IMR-90 (cell line): ENCODE measurements at regions not wholly inside any gene's neighbourhood (a gene's known extent, or its start where the extent isn't known, plus 50 kb on each side); places are given as distances from the start of the nearest gene placed in this dataset.

ENCODE experiments used
- ATAC-seq: fragments of 200-7000 bp; cut with Tn5 transposase; 2 replicates; pipeline ENCODE4 v1.9.1; 2020; ENCODE audit warnings: low read depth, mild to moderate bottlenecking, moderate library complexity
- BruUV-seq: library from RNA; stranded (reverse); fragments of 400-500 nt; replicated peaks from 2 replicates; lab custom pipeline; 2021; lab: Mats Ljungman, UMichigan
- CTCF ChIA-PET: fragments of 300-600 bp; formaldehyde crosslinking; extraction: SDS; loops from one replicate; lab custom pipeline; 2021; ENCODE audit warnings: antibody characterized with exemption; lab: Yijun Ruan, JAX
- POLR2A ChIA-PET: fragments of 300-600 bp; sonication (Branson Sonifier 250); formaldehyde crosslinking; loops from one replicate; lab custom pipeline; 2022; ENCODE audit warnings: antibody characterized with exemption; ENCODE audit not compliant: unreplicated experiment; lab: Charles Lee
- DNase-seq: peaks from one replicate; pipeline ENCODE4 v3.0.0; 2013
- H2AFZ ChIP-seq: replicated peaks from 2 replicates; pipeline ENCODE3; 2013; ENCODE audit warnings: low read length, mild to moderate bottlenecking; ENCODE audit not compliant: poor library complexity
- H2AK5ac ChIP-seq: 2 replicates; pipeline ENCODE4 v1.6.1; 2013; ENCODE audit warnings: low read depth, low read length, inconsistent platforms
- H2AK9ac ChIP-seq: replicated peaks from 2 replicates; pipeline ENCODE3; 2013; ENCODE audit warnings: mild to moderate bottlenecking, low read depth, low read length, moderate library complexity; ENCODE audit not compliant: poor library complexity
- H2BK120ac ChIP-seq: 2 replicates; pipeline ENCODE4 v1.6.1; 2013; ENCODE audit warnings: low read depth, low read length, inconsistent platforms
- H2BK15ac ChIP-seq: 3 replicates; pipeline ENCODE4 v1.6.1; 2013; ENCODE audit warnings: low read depth, low read length, inconsistent platforms
- H2BK20ac ChIP-seq: 2 replicates; pipeline ENCODE4 v1.6.1; 2013; ENCODE audit warnings: low read depth, mild to moderate bottlenecking, inconsistent platforms, low read length, moderate library complexity
- H2BK5ac ChIP-seq: 2 replicates; pipeline ENCODE4 v1.6.1; 2013; ENCODE audit warnings: mild to moderate bottlenecking, low read depth, low read length, inconsistent platforms; ENCODE audit not compliant: poor library complexity, severe bottlenecking
- H3K14ac ChIP-seq: replicated peaks from 2 replicates; pipeline ENCODE4 v1.6.1; 2013; ENCODE audit warnings: low read depth, low read length, inconsistent platforms
- H3K18ac ChIP-seq: 2 replicates; pipeline ENCODE4 v1.6.1; 2013; ENCODE audit warnings: low read depth, low read length, control low read depth
- H3K23ac ChIP-seq: 2 replicates; pipeline ENCODE4 v1.6.1; 2013; ENCODE audit warnings: low read depth, low read length, inconsistent platforms
- H3K27ac ChIP-seq: 2 replicates; pipeline ENCODE4 v1.5.1; 2013; ENCODE audit warnings: mild to moderate bottlenecking, control low read depth, low read length; ENCODE audit not compliant: insufficient read depth
- H3K27me3 ChIP-seq: 2 replicates; pipeline ENCODE4 v1.6.1; 2013; ENCODE audit warnings: low read length; ENCODE audit not compliant: control insufficient read depth, insufficient read depth
- H3K36me3 ChIP-seq: 2 replicates; pipeline ENCODE4 v1.6.1; 2013; ENCODE audit warnings: low read length, mixed read lengths; ENCODE audit not compliant: control insufficient read depth, insufficient read depth
- H3K4ac ChIP-seq: 2 replicates; pipeline ENCODE4 v1.6.1; 2013; ENCODE audit warnings: low read depth, low read length, inconsistent platforms
- H3K4me1 ChIP-seq: 2 replicates; pipeline ENCODE4 v1.6.1; 2013; ENCODE audit warnings: low read length, mixed read lengths; ENCODE audit not compliant: control insufficient read depth, insufficient read depth
- H3K4me2 ChIP-seq: 2 replicates; pipeline ENCODE4 v1.6.1; 2013; ENCODE audit warnings: low read depth, mild to moderate bottlenecking, control low read depth, low read length, moderate library complexity
- H3K4me3 ChIP-seq: 2 replicates; pipeline ENCODE4 v1.5.1; 2013; ENCODE audit warnings: low read depth, mild to moderate bottlenecking, control low read depth, low read length, moderate library complexity; ENCODE audit not compliant: insufficient read depth
- H3K56ac ChIP-seq: 2 replicates; pipeline ENCODE4 v1.6.1; 2013; ENCODE audit warnings: low read length, inconsistent platforms; ENCODE audit not compliant: insufficient read depth; ENCODE audit errors: extremely low read depth
- H3K79me1 ChIP-seq, 2 experiments: 2 replicates each; pipeline ENCODE4 v1.6.1; 2013; ENCODE audit warnings: low read length in 2 of 2, inconsistent platforms in 1 of 2, low read depth in 1 of 2
- H3K9ac ChIP-seq: 2 replicates; pipeline ENCODE4 v1.6.1; 2013; ENCODE audit warnings: low read depth, low read length, control low read depth
- H3K9me1 ChIP-seq: 2 replicates; pipeline ENCODE4 v1.6.1; 2013; ENCODE audit warnings: low read length, inconsistent platforms; ENCODE audit not compliant: insufficient read depth
- H3K9me3 ChIP-seq: 2 replicates; pipeline ENCODE4 v1.6.1; 2013; ENCODE audit warnings: low read length; ENCODE audit not compliant: control insufficient read depth, insufficient read depth
- H4K20me1 ChIP-seq: 2 replicates; pipeline ENCODE4 v1.6.1; 2013; ENCODE audit warnings: low read length, inconsistent platforms; ENCODE audit not compliant: insufficient read depth
- H4K5ac ChIP-seq: 2 replicates; pipeline ENCODE4 v1.6.1; 2013; ENCODE audit warnings: mild to moderate bottlenecking, low read depth, low read length, control low read depth
- H4K8ac ChIP-seq, 2 experiments: 2 replicates each; pipeline ENCODE4 v1.6.1; 2013; ENCODE audit warnings: low read depth in 2 of 2, low read length in 2 of 2, control low read depth in 1 of 2, inconsistent platforms in 1 of 2
- H4K91ac ChIP-seq: 2 replicates; pipeline ENCODE4 v1.6.1; 2013; ENCODE audit warnings: low read depth, low read length, inconsistent platforms; ENCODE audit not compliant: insufficient read depth
- CEBPB ChIP-seq: IDR thresholded peaks from 2 replicates; pipeline ENCODE4 v1.6.1; 2012; ENCODE audit warnings: low read depth, low read length, improper control_type of control experiment
- MAZ ChIP-seq: IDR thresholded peaks from 2 replicates; pipeline ENCODE4 v1.6.1; 2012; ENCODE audit warnings: low read depth, mild to moderate bottlenecking, low read length, improper control_type of control experiment, moderate library complexity, borderline replicate concordance
- WGBS, 2 experiments: methylation state at CpG; one replicate each; pipeline versions ENCODE4 v1.1.5 to v1.1.7; 2013; ENCODE audit warnings: missing lambda C conversion rate in 2 of 2; ENCODE audit not compliant: insufficient read length in 1 of 2; ENCODE audit errors: extremely low coverage in 2 of 2; 5-methylcytosine and 5-hydroxymethylcytosine counted together
- dilution Hi-C: fragments of 300-500 bp; cut with HindIII; formaldehyde crosslinking; loops from one replicate; pipeline ENCODE4 v1.14.3; 2018; ENCODE audit warnings: low sequenced_read_pairs; ENCODE audit not compliant: unreplicated experiment
- in situ Hi-C: fragments of 300-500 bp; cut with MboI; formaldehyde crosslinking; loops from 3 replicates; pipeline ENCODE4 v1.14.3; 2019; ENCODE audit warnings: low sequenced_read_pairs, inconsistent platforms, mixed read lengths
- intact Hi-C: fragments of 100-400 bp; cut with micrococcal nuclease; formaldehyde crosslinking; loops from 2 replicates; pipeline ENCODE4 v1.10.0; 2022
- TF ChIP-seq, protein P1 (sequence below): fragments of 150-350 bp; IDR thresholded peaks from 2 replicates; pipeline ENCODE4 v1.6.1; 2016; ENCODE audit warnings: low read depth, mild to moderate bottlenecking, low read length, moderate library complexity, borderline replicate concordance

DNA sequence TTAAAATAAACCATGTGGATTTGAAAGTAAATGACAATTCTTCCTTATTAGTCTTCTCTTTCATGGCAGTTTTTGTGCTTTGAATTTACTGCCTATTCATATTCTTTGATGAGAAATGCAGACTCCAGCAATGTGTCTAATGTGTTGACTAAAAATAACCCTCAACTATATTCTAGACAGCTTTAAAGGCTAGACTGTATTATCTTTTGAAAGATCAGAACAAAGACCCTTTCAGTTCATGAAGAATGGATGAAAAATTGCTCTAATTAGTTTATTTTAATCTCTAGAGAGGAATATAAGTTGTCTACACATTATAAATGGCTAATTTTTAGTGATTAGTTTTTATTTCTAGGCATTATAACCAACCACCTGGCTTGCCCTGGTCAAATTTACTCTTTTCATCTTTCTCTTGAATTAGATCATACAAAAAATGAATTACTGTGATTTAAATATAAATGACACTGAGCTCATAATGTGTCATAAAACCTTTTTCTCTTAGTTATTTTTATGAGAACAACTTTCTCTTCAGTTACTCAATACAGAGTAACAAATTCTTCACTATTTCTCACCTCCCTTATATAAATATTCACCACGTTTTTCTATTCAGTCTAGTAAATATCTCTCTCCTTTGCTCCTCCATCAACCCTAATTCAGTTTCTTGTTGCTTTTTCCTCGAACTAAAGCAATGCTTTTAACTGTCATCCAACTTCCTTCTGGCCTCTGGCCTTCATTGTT lies 428.5 kb upstream of the TMPRSS15 start:
- TF ChIP-seq CEBPB (no peak), MAZ (no peak)
- TF ChIP-seq, protein P1, sequence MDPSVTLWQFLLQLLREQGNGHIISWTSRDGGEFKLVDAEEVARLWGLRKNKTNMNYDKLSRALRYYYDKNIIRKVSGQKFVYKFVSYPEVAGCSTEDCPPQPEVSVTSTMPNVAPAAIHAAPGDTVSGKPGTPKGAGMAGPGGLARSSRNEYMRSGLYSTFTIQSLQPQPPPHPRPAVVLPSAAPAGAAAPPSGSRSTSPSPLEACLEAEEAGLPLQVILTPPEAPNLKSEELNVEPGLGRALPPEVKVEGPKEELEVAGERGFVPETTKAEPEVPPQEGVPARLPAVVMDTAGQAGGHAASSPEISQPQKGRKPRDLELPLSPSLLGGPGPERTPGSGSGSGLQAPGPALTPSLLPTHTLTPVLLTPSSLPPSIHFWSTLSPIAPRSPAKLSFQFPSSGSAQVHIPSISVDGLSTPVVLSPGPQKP = no peak
- 0 to 100% methylated on average over 1 to 2 of the region's 2 CpGs for WGBS, 2 experiments
- H3K14ac ChIP-seq = no peak overlapping the region
- H3K9me3 ChIP-seq = 0 out of 2 replicates have a peak, but pooled peaks cover 2% of the 10 kb centered on the region
- no peak overlapping the region for H3K56ac ChIP-seq
- H3K18ac ChIP-seq = no peak overlapping the region
- dilution Hi-C loops = no loop called here
- no peak overlapping the region for H3K27ac ChIP-seq
- H2BK120ac ChIP-seq = no peak overlapping the region
- no peak overlapping the region for H3K4me3 ChIP-seq
- H2AK9ac ChIP-seq = no peak overlapping the region
- H4K91ac ChIP-seq = no peak overlapping the region
- H4K8ac ChIP-seq = no peak overlapping the region
- no peak overlapping the region for H2BK20ac ChIP-seq
- no peak overlapping the region for H3K4me2 ChIP-seq
- H4K5ac ChIP-seq = no peak overlapping the region
- H3K9me1 ChIP-seq = no peaks in the 10 kb centered on the region
- no peaks in the 10 kb centered on the region for H3K36me3 ChIP-seq
- no peak overlapping the region for H2AFZ ChIP-seq
- no peaks in the 10 kb centered on the region for H3K4me1 ChIP-seq
- H3K9ac ChIP-seq = no peak overlapping the region
- H4K20me1 ChIP-seq = no peaks in the 10 kb centered on the region
- in situ Hi-C loops = no loop called here
- intact Hi-C loops = no loop called here
- no peaks in the 10 kb centered on the region for H3K79me1 ChIP-seq
- BruUV-seq = no TSS peak
- no peak overlapping the region for H2BK15ac ChIP-seq
- no peak overlapping the region for H2AK5ac ChIP-seq
- ChIA-PET POLR2A (no interaction called here), CTCF (no interaction called here)
- DNase-seq = no peak
- H3K23ac ChIP-seq = no peak overlapping the region
- no peak overlapping the region for H2BK5ac ChIP-seq
- H3K27me3 ChIP-seq = no peaks in the 10 kb centered on the region
- H3K4ac ChIP-seq = no peak overlapping the region
- no peak for ATAC-seq
